ENCODE measurements at regions not wholly inside any gene's neighbourhood (a gene's known extent, or its start where the extent isn't known, plus 50 kb on each side); places are given as distances from the start of the nearest gene placed in this dataset.

DNA sequence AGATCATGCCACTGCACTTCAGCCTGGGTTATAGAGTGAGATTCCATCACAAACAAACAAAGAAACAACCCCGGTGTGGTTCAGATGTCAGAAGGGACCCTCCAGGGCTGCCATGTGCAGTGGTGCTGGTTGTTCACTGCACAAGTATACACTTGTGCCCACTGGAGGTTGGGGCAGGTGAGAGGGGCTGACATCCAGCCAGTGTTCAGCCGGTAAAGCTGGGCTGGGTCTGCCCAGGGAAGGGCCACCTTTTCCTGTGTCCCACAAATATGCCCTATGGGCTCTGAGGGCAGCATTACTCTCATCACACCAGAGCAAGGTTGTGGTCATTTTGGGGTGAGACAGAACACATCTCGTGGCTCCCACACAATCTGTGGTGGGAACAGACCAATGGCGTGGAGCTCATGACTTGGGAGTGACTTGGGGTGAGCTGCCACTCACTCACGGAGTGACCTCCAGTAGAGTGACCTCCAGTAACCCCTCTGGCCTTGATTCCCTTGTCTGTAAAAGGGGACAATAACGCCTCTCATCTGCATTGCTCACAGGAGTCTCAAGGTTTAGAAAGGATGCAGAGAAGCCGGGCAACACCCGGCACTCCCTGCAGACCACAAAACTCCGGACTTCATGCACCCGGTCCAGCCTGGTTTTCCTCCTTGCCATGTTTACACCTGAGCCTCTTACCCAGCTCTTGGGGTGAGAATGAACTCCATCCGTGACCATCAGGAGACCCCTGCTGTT lies 69.0 kb upstream of the VRK1 start:
- TF ChIP-seq, protein P1, sequence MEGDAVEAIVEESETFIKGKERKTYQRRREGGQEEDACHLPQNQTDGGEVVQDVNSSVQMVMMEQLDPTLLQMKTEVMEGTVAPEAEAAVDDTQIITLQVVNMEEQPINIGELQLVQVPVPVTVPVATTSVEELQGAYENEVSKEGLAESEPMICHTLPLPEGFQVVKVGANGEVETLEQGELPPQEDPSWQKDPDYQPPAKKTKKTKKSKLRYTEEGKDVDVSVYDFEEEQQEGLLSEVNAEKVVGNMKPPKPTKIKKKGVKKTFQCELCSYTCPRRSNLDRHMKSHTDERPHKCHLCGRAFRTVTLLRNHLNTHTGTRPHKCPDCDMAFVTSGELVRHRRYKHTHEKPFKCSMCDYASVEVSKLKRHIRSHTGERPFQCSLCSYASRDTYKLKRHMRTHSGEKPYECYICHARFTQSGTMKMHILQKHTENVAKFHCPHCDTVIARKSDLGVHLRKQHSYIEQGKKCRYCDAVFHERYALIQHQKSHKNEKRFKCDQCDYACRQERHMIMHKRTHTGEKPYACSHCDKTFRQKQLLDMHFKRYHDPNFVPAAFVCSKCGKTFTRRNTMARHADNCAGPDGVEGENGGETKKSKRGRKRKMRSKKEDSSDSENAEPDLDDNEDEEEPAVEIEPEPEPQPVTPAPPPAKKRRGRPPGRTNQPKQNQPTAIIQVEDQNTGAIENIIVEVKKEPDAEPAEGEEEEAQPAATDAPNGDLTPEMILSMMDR (conservative IDR thresholded peaks at IDR 0.05; ENCODE audit: low read depth, low read length), result no peak
- TF ChIP-seq EZH2 (IDR thresholded peaks at IDR 0.05; ENCODE audit: borderline replicate concordance, low read depth, low read length, poor library complexity, severe bottlenecking), result no peak
- CTCF ChIA-PET, result interaction anchor here (0.5 kb wide), 1 partner anchor 593 kb away, joined by 3 read pairs; no protein-coding TSS in a partner anchor
- Histone ChIP-seq H3K4me1 (ENCODE audit: insufficient read depth, low read length, poor library complexity, severe bottlenecking) (peaks cover 10% of the 10 kb centered on the region), H3K27me3 (replicated peaks; ENCODE audit: insufficient read depth, low read depth, low read length, poor library complexity) (no peaks in the 10 kb centered on the region), H3K9me3 (ENCODE audit: low read depth, low read length, poor library complexity, severe bottlenecking) (no peaks in the 10 kb centered on the region), H3K4me3 (ENCODE audit: low read depth, low read length, poor library complexity, severe bottlenecking) (no peak overlapping the region), H3K36me3 (ENCODE audit: insufficient read depth, low read length, poor library complexity, severe bottlenecking) (no peaks in the 10 kb centered on the region), H3K27ac (ENCODE audit: low read depth, low read length, poor library complexity, severe bottlenecking) (no peak overlapping the region)
- POLR2A ChIA-PET (ENCODE audit: low non-redundant PET), result no interaction called here
- no peak for DNase-seq (ENCODE audit: low spot score)
- no TSS peak for BruUV-seq (replicated peaks)
- intact Hi-C loops (cut with micrococcal nuclease; ENCODE audit: unreplicated experiment), result no loop called here

DNA sequence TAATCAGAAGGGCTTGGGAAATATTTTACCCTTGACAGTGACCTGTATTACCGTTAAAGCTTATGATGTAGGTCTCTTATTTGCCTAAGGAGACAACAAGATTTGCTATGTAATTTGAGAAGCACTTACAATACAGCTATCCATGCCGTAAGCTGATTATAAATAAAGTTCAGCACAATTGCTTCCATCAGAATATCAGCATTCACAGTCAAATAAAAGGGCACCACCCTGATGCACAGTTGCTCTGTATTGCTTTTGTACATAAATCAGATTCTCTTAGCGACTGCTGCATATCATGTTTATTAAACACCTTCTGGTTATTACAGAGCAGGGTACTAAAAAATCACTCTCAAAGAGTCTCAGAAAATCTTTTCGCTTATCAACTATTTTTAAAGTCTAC lies 67.3 kb upstream of the VRK1 start:
- DNase-seq (ENCODE audit: low spot score), result no peak
- intact Hi-C loops (cut with micrococcal nuclease; ENCODE audit: unreplicated experiment), result no loop called here
- TF ChIP-seq, protein P1 (conservative IDR thresholded peaks at IDR 0.05; ENCODE audit: low read depth, low read length), result no peak
- Histone ChIP-seq H3K9me3 (ENCODE audit: low read depth, low read length, poor library complexity, severe bottlenecking) (no peaks in the 10 kb centered on the region), H3K36me3 (ENCODE audit: insufficient read depth, low read length, poor library complexity, severe bottlenecking) (no peaks in the 10 kb centered on the region), H3K4me1 (ENCODE audit: insufficient read depth, low read length, poor library complexity, severe bottlenecking) (peaks cover 10% of the 10 kb centered on the region), H3K27ac (ENCODE audit: low read depth, low read length, poor library complexity, severe bottlenecking) (no peak overlapping the region), H3K27me3 (replicated peaks; ENCODE audit: insufficient read depth, low read depth, low read length, poor library complexity) (no peaks in the 10 kb centered on the region), H3K4me3 (ENCODE audit: low read depth, low read length, poor library complexity, severe bottlenecking) (no peak overlapping the region)
- POLR2A ChIA-PET (ENCODE audit: low non-redundant PET), result no interaction called here
- no TSS peak for BruUV-seq (replicated peaks)
- CTCF ChIA-PET, result no interaction called here

DNA sequence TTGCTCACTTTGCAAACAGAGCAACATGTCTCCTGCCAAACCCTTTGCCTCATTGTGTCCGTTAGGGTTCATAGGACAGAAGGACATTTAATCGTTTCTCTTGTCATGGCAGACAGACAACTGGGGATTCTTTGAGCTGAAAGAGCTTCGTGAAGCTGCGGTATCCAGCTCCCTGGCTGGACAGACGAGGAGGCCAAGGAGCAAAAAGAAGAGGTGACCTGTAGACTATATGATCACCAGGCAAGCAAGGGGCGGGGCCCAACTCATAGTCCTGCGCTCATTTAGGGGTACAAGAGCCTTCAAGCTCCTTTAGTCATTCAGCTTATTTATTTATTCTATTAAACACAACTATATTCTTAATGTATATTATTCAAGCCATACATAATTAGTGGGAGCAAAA lies 66.8 kb upstream of the VRK1 start:
- H3K27ac ChIP-seq (ENCODE audit: low read depth, low read length, poor library complexity, severe bottlenecking), result no peak overlapping the region
- H3K27me3 ChIP-seq (replicated peaks; ENCODE audit: insufficient read depth, low read depth, low read length, poor library complexity), result no peaks in the 10 kb centered on the region
- no peak for TF ChIP-seq EZH2 (IDR thresholded peaks at IDR 0.05; ENCODE audit: borderline replicate concordance, low read depth, low read length, poor library complexity, severe bottlenecking)
- TF ChIP-seq, protein P1 (conservative IDR thresholded peaks at IDR 0.05; ENCODE audit: low read depth, low read length), result no peak
- intact Hi-C loops (cut with micrococcal nuclease; ENCODE audit: unreplicated experiment), result no loop called here
- no TSS peak for BruUV-seq (replicated peaks)
- ChIA-PET POLR2A (ENCODE audit: low non-redundant PET) (no interaction called here), CTCF (no interaction called here)
- no peak for DNase-seq (ENCODE audit: low spot score)
- no peak overlapping the region for H3K4me3 ChIP-seq (ENCODE audit: low read depth, low read length, poor library complexity, severe bottlenecking)
- H3K9me3 ChIP-seq (ENCODE audit: low read depth, low read length, poor library complexity, severe bottlenecking), result no peaks in the 10 kb centered on the region
- H3K4me1 ChIP-seq (ENCODE audit: insufficient read depth, low read length, poor library complexity, severe bottlenecking), result peaks cover 12% of the 10 kb centered on the region
- no peaks in the 10 kb centered on the region for H3K36me3 ChIP-seq (ENCODE audit: insufficient read depth, low read length, poor library complexity, severe bottlenecking)
